ENCODE measurements at regions not wholly inside any gene's neighbourhood (a gene's known extent, or its start where the extent isn't known, plus 50 kb on each side); places are given as distances from the start of the nearest gene placed in this dataset.
"Not testable (repeated sequence)": the region's sequence is repeated elsewhere in the genome, so short reads cannot be mapped to it uniquely, and the experiment has no call there.

GRCh38 chr7:47185170-47185569, 396.7 kb downstream of the TNS3 start:
- H3K4me3 ChIP-seq (ENCODE audit: low read depth, low read length): no peak overlapping the region
- TF ChIP-seq CTCF (IDR thresholded peaks at IDR 0.05; ENCODE audit: control insufficient read depth, extremely low read depth, insufficient read depth): no peak
- no peak for DNase-seq (ENCODE audit: low read depth)

- no peak overlapping the region for H3K4me3 ChIP-seq (ENCODE audit: low read depth, low read length)
- no peak for DNase-seq (ENCODE audit: low read depth)
- TF ChIP-seq CTCF (IDR thresholded peaks at IDR 0.05; ENCODE audit: control insufficient read depth, extremely low read depth, insufficient read depth): no peak
Observed at GRCh38 chr7:47183862-47184590, 397.9 kb downstream of the TNS3 start.

- peak; percentile 69 for DNase-seq (ENCODE audit: low read depth)
- H3K4me3 ChIP-seq (ENCODE audit: low read depth, low read length): no peak overlapping the region
Observed at GRCh38 chr7:47181746-47182361, 400.1 kb downstream of the TNS3 start.

GRCh38 chr7:47180516-47180826, 401.4 kb downstream of the TNS3 start:
- H3K4me3 ChIP-seq (ENCODE audit: low read depth, low read length): no peak overlapping the region
- no peak for TF ChIP-seq CTCF (IDR thresholded peaks at IDR 0.05; ENCODE audit: control insufficient read depth, extremely low read depth, insufficient read depth)

More at GRCh38 chr7:47181746-47182361, 400.1 kb downstream of the TNS3 start:
- no peak for TF ChIP-seq CTCF (IDR thresholded peaks at IDR 0.05; ENCODE audit: control insufficient read depth, extremely low read depth, insufficient read depth)

GRCh38 chr7:47179812-47180515, 401.9 kb downstream of the TNS3 start:
- H3K4me3 ChIP-seq (ENCODE audit: low read depth, low read length): no peak overlapping the region
- peak; percentile 26 for DNase-seq (ENCODE audit: low read depth)
- peak; percentile 86 for TF ChIP-seq CTCF (IDR thresholded peaks at IDR 0.05; ENCODE audit: control insufficient read depth, extremely low read depth, insufficient read depth)

More at GRCh38 chr7:47180516-47180826, 401.4 kb downstream of the TNS3 start:
- DNase-seq (ENCODE audit: low read depth): no peak

- not testable (repeated sequence) for H3K4me3 ChIP-seq (ENCODE audit: low read depth, low read length); DNase-seq (ENCODE audit: low read depth)
Observed at GRCh38 chr7:47172602-47173539, 409.0 kb downstream of the TNS3 start.
